Neural progenitor cell (in vitro differentiated cells): ENCODE measurements at regions not wholly inside any gene's neighbourhood (a gene's known extent, or its start where the extent isn't known, plus 50 kb on each side); places are given as distances from the start of the nearest gene placed in this dataset.

Experiments used
- DNase-seq: peaks from one replicate; pipeline ENCODE4 v3.0.0-alpha.2; 2016; ENCODE audit warnings: low spot score
- H2AFZ ChIP-seq: fragments of 200-600 bp; sonication (generic); replicated peaks from 2 replicates; pipeline ENCODE4 v1.6.1; 2016; ENCODE audit warnings: antibody characterized with exemption
- H3F3A ChIP-seq: fragments of 200-600 bp; sonication (generic); 2 replicates; pipeline ENCODE4 v1.6.1; 2016; ENCODE audit warnings: antibody characterized with exemption, low read depth
- H3K27ac ChIP-seq: fragments of 200-600 bp; sonication (generic); 2 replicates; pipeline ENCODE4 v1.5.1; 2016; ENCODE audit warnings: mild to moderate bottlenecking
- H3K27me3 ChIP-seq: fragments of 200-600 bp; sonication (generic); 2 replicates; pipeline ENCODE4 v1.6.1; 2016; ENCODE audit warnings: mild to moderate bottlenecking, moderate library complexity
- H3K36me3 ChIP-seq: fragments of 200-600 bp; sonication (generic); 2 replicates; pipeline ENCODE4 v1.5.1; 2016
- H3K4me1 ChIP-seq: fragments of 200-600 bp; sonication (generic); 2 replicates; pipeline ENCODE4 v1.6.1; 2016; ENCODE audit warnings: mixed run types
- H3K4me2 ChIP-seq: fragments of 200-600 bp; sonication (generic); 2 replicates; pipeline ENCODE4 v1.6.1; 2016
- H3K4me3 ChIP-seq: fragments of 200-600 bp; sonication (generic); 2 replicates; pipeline ENCODE4 v1.5.1; 2016
- H3K79me2 ChIP-seq: fragments of 200-600 bp; sonication (generic); 2 replicates; pipeline ENCODE4 v1.6.1; 2016; ENCODE audit warnings: low read depth
- H3K9ac ChIP-seq: fragments of 200-600 bp; sonication (generic); 2 replicates; pipeline ENCODE4 v1.6.1; 2016
- H3K9me3 ChIP-seq: fragments of 200-600 bp; sonication (generic); 2 replicates; pipeline ENCODE4 v1.5.1; 2016; ENCODE audit warnings: low read depth
- H4K20me1 ChIP-seq: fragments of 200-600 bp; sonication (generic); 2 replicates; pipeline ENCODE4 v1.6.1; 2016; ENCODE audit warnings: low read depth
- H3K27ac Mint-ChIP-seq: 3 replicates; pipeline ENCODE4 v1.8.0; 2021; ENCODE audit warnings: mixed read lengths
- H3K27me3 Mint-ChIP-seq: 2 replicates; pipeline ENCODE4 v1.8.0; 2022; ENCODE audit warnings: low read depth, mild to moderate bottlenecking, inconsistent platforms, moderate library complexity, mixed read lengths; ENCODE audit not compliant: insufficient read depth
- H3K36me3 Mint-ChIP-seq: 3 replicates; pipeline ENCODE4 v1.8.0; 2021; ENCODE audit warnings: mixed read lengths
- H3K4me1 Mint-ChIP-seq: 3 replicates; pipeline ENCODE4 v1.8.0; 2021; ENCODE audit warnings: mixed read lengths
- H3K4me3 Mint-ChIP-seq: 3 replicates; pipeline ENCODE4 v1.8.0; 2021; ENCODE audit warnings: mild to moderate bottlenecking, moderate library complexity, mixed read lengths
- H3K9me3 Mint-ChIP-seq: 3 replicates; pipeline ENCODE4 v1.8.0; 2020; ENCODE audit warnings: mixed read lengths
- CTCF ChIP-seq: fragments of 200-600 bp; sonication (generic); IDR thresholded peaks from 2 replicates; pipeline ENCODE4 v1.5.1; 2017; ENCODE audit warnings: antibody characterized with exemption, mild to moderate bottlenecking
- EZH2 ChIP-seq: fragments of 200-600 bp; sonication (generic); IDR thresholded peaks from 2 replicates; pipeline ENCODE4 v1.6.1; 2017; ENCODE audit warnings: antibody characterized with exemption, mild to moderate bottlenecking, moderate library complexity
- EZH2phosphoT487 ChIP-seq: fragments of 200-600 bp; sonication (generic); IDR thresholded peaks from 2 replicates; pipeline ENCODE4 v1.6.1; 2017; ENCODE audit warnings: antibody characterized with exemption

- no peak overlapping the region for H3K9ac ChIP-seq
- H3K27me3 ChIP-seq, result no peaks in the 10 kb centered on the region
- no peaks in the 10 kb centered on the region for H3K27me3 Mint-ChIP-seq
- no peaks in the 10 kb centered on the region for H3K9me3 ChIP-seq
- no peaks in the 10 kb centered on the region for H3K36me3 ChIP-seq
- DNase-seq, result no peak
- no peak overlapping the region for H3K4me2 ChIP-seq
- H3K4me3 Mint-ChIP-seq, result no peak overlapping the region
- H3K4me1 ChIP-seq, result no peaks in the 10 kb centered on the region
- no peaks in the 10 kb centered on the region for H3K4me1 Mint-ChIP-seq
- no peaks in the 10 kb centered on the region for H3F3A ChIP-seq
- peaks cover 4% of the 10 kb centered on the region for H3K9me3 Mint-ChIP-seq
- no peaks in the 10 kb centered on the region for H3K79me2 ChIP-seq
- no peak for TF ChIP-seq CTCF
- TF ChIP-seq EZH2, result no peak
- H4K20me1 ChIP-seq, result no peaks in the 10 kb centered on the region
- no peak overlapping the region for H3K4me3 ChIP-seq
- H3K36me3 Mint-ChIP-seq, result no peaks in the 10 kb centered on the region
- no peak overlapping the region for H2AFZ ChIP-seq
- no peak overlapping the region for H3K27ac ChIP-seq
- no peak overlapping the region for H3K27ac Mint-ChIP-seq
Measured at GRCh38 chrX:11952176-11952720, 186.0 kb upstream of the FRMPD4 start.

- H3K27me3 ChIP-seq, result no peaks in the 10 kb centered on the region
- no peaks in the 10 kb centered on the region for H3K9me3 ChIP-seq
- no peaks in the 10 kb centered on the region for H3K36me3 ChIP-seq
- TF ChIP-seq EZH2 (no peak), CTCF (no peak), EZH2phosphoT487 (no peak)
- H3K4me3 ChIP-seq, result no peak overlapping the region
- H3K36me3 Mint-ChIP-seq, result no peaks in the 10 kb centered on the region
- no peak overlapping the region for H3K4me2 ChIP-seq
- H4K20me1 ChIP-seq, result no peaks in the 10 kb centered on the region
- H3K9me3 Mint-ChIP-seq, result peaks cover 4% of the 10 kb centered on the region
- no peaks in the 10 kb centered on the region for H3F3A ChIP-seq
- no peak overlapping the region for H3K4me3 Mint-ChIP-seq
- H3K27me3 Mint-ChIP-seq, result no peaks in the 10 kb centered on the region
- no peak overlapping the region for H3K9ac ChIP-seq
- no peaks in the 10 kb centered on the region for H3K79me2 ChIP-seq
- no peaks in the 10 kb centered on the region for H3K4me1 Mint-ChIP-seq
- DNase-seq, result peak; percentile 42
- H3K4me1 ChIP-seq, result no peaks in the 10 kb centered on the region
- H3K27ac Mint-ChIP-seq, result no peak overlapping the region
- H2AFZ ChIP-seq, result no peak overlapping the region
- H3K27ac ChIP-seq, result no peak overlapping the region
Measured at GRCh38 chrX:11953615-11954014, 184.7 kb upstream of the FRMPD4 start.

GRCh38 chrX:11954176-11954575 is 184.1 kb upstream of the FRMPD4 start:
- no peaks in the 10 kb centered on the region for H3K79me2 ChIP-seq
- no peaks in the 10 kb centered on the region for H3K4me1 Mint-ChIP-seq

More at GRCh38 chrX:11954176-11954575, 184.1 kb upstream of the FRMPD4 start:
- peaks cover 4% of the 10 kb centered on the region for H3K9me3 Mint-ChIP-seq
- H3F3A ChIP-seq, result no peaks in the 10 kb centered on the region
- no peak for TF ChIP-seq CTCF
- TF ChIP-seq EZH2phosphoT487, result no peak
- no peak for TF ChIP-seq EZH2
- H3K4me1 ChIP-seq, result no peaks in the 10 kb centered on the region
- H3K36me3 ChIP-seq, result no peaks in the 10 kb centered on the region
- H3K36me3 Mint-ChIP-seq, result no peaks in the 10 kb centered on the region
- H3K4me3 Mint-ChIP-seq, result no peak overlapping the region
- H3K9me3 ChIP-seq, result no peaks in the 10 kb centered on the region
- H3K4me3 ChIP-seq, result no peak overlapping the region
- no peaks in the 10 kb centered on the region for H4K20me1 ChIP-seq
- H3K4me2 ChIP-seq, result no peak overlapping the region
- DNase-seq, result no peak
- H3K9ac ChIP-seq, result no peak overlapping the region
- H3K27ac Mint-ChIP-seq, result no peak overlapping the region
- H2AFZ ChIP-seq, result no peak overlapping the region
- H3K27ac ChIP-seq, result no peak overlapping the region
- H3K27me3 ChIP-seq, result no peaks in the 10 kb centered on the region
- no peaks in the 10 kb centered on the region for H3K27me3 Mint-ChIP-seq
